Cardiac fibroblast (primary cell): ENCODE measurements at regions not wholly inside any gene's neighbourhood (a gene's known extent, or its start where the extent isn't known, plus 50 kb on each side); places are given as distances from the start of the nearest gene placed in this dataset.
"Not testable (repeated sequence)": the region's sequence is repeated elsewhere in the genome, so short reads cannot be mapped to it uniquely, and the experiment has no call there.

Experiments
- DNase-seq, 2 donors: peaks; one replicate each; pipeline versions ENCODE4 v3.0.0 to v3.0.0-alpha.2; 2010; ENCODE audit warnings: low read depth in 2 of 2
- H3K4me3 ChIP-seq, 2 donors: replicated peaks in 1 of 2; 1 replicate in 1 of 2; 2 replicates in 1 of 2; pipeline ENCODE4 v1.5.1; 2011; ENCODE audit warnings: low read depth in 2 of 2, low read length in 2 of 2, mild to moderate bottlenecking in 2 of 2, moderate library complexity in 1 of 2
- CTCF ChIP-seq: IDR thresholded peaks from one replicate; pipeline ENCODE4 v1.5.1; 2011; ENCODE audit warnings: low read depth, mild to moderate bottlenecking, low read length, inconsistent platforms

- no peak for TF ChIP-seq CTCF
- H3K4me3 ChIP-seq: no peak overlapping the region
Measured at GRCh38 chr7:52365349-52365748, 670.1 kb upstream of the POM121L12 start.

DNA sequence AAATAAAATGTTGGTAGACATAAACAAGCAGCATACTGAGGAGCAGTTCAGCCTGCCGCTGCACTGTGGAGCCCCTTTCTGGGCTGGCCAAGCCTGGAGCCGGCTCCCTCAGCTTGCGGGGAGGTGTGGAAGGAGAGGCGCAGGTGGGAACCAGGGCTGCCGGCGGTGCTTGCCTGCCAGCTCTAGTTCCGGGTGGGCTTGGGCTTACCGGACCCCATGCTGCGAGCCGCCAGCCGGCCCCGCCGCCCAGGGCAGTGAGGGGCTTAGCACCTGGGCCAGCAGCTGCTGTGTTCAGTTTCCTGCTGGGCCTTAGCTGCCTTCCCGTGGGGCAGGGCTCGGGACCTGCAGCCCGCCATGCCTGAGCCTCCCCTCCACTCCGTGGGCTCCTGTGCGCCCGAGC, 672.9 kb upstream of the POM121L12 start:
- TF ChIP-seq CTCF: no peak
- no peak overlapping the region for H3K4me3 ChIP-seq
- no peak for DNase-seq

More at GRCh38 chr7:52365349-52365748, 670.1 kb upstream of the POM121L12 start:
- no peak for DNase-seq

GRCh38 chr7:52360541-52360940, 674.9 kb upstream of the POM121L12 start:
- no peak for TF ChIP-seq CTCF
- no peak for DNase-seq
- no peak overlapping the region for H3K4me3 ChIP-seq

DNA sequence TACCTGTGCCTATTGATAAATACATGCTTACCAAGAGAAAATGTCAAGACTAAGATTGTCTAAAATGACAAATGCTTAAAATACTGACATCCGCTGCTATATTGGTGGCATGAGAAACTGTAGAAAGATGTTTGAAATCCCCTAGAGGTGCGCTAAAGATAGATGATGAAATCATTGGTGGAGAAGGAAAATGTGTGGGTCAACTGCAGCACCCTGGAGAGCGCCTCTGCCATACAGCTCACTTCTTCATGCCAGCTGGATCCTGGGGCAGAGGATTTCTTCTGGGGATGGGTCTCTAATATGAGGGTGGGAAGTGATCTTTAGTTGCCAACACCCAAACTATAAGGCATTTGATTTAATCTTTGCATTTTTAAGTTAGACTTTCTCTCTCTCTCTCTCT, 680.4 kb upstream of the POM121L12 start:
- no peak overlapping the region for H3K4me3 ChIP-seq
- DNase-seq: no peak
- no peak for TF ChIP-seq CTCF

- TF ChIP-seq CTCF: no peak
- no peak overlapping the region for H3K4me3 ChIP-seq
- DNase-seq: no peak
Measured at GRCh38 chr7:52352013-52352981, 683.1 kb upstream of the POM121L12 start.

DNA sequence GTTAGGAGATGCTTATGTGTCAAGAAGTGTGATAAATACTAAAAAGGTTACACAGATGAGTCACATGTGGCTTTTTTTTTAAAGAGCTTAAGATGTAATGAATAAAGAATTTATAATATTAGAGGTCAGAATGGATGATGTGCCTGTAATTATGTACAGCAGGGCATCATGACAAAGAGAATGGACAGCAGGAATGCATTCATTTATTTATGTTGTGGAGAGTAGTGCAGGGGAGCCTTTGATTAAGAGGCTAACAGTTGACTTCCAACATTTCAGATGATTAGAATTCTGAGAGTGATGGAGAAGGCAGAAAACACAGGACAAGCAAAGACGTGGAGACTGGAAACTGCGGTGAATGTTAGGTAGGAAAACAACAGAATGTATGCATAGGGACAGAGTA, 691.4 kb upstream of the POM121L12 start:
- no peak for DNase-seq
- no peak overlapping the region for H3K4me3 ChIP-seq
- no peak for TF ChIP-seq CTCF

GRCh38 chr7:52340067-52340466, 695.4 kb upstream of the POM121L12 start:
- no peak for DNase-seq
- TF ChIP-seq CTCF: no peak

GRCh38 chr7:52328328-52328727, 707.1 kb upstream of the POM121L12 start:
- not testable (repeated sequence) for DNase-seq

More at GRCh38 chr7:52340067-52340466, 695.4 kb upstream of the POM121L12 start:
- H3K4me3 ChIP-seq: no peak overlapping the region

More at GRCh38 chr7:52328328-52328727, 707.1 kb upstream of the POM121L12 start:
- H3K4me3 ChIP-seq: not testable (repeated sequence)
